ENCODE measurements at regions not wholly inside any gene's neighbourhood (a gene's known extent, or its start where the extent isn't known, plus 50 kb on each side); places are given as distances from the start of the nearest gene placed in this dataset.

GRCh38 chr6:145531822-145532221, 203.5 kb downstream of the EPM2A start:
- H3K36me3 ChIP-seq (ENCODE audit: insufficient read depth, low read length), result no peaks in the 10 kb centered on the region
- intact Hi-C loops (cut with DNase I, micrococcal nuclease), result no loop called here
- no peak overlapping the region for H3K27ac ChIP-seq (ENCODE audit: low read depth in 1 of 2, low read length in 2 of 2)
- no peaks in the 10 kb centered on the region for H3K4me1 ChIP-seq (ENCODE audit: insufficient read depth, low read length)
- no peaks in the 10 kb centered on the region for H3K9me3 ChIP-seq (ENCODE audit: control insufficient read depth in 1 of 2, insufficient read depth in 1 of 2, low read length in 2 of 2)
- H3K4me3 ChIP-seq (ENCODE audit: low read length), result no peak overlapping the region
- H3K27ac Mint-ChIP-seq, result no peak overlapping the region
- TF ChIP-seq CTCF (IDR thresholded peaks at IDR 0.05), result no peak
- DNase-seq (no peak), ATAC-seq (ENCODE audit: poor library complexity) (no peak)
- H3K36me3 Mint-ChIP-seq (ENCODE audit: low read depth), result no peaks in the 10 kb centered on the region
- CTCF ChIA-PET, result no interaction called here
- H3K4me3 Mint-ChIP-seq, result no peak overlapping the region
- H3K27me3 Mint-ChIP-seq, result peaks cover 4% of the 10 kb centered on the region
- no peaks in the 10 kb centered on the region for H3K4me1 Mint-ChIP-seq (ENCODE audit: low read depth)
- H3K27me3 ChIP-seq (ENCODE audit: control insufficient read depth in 1 of 2, insufficient read depth in 2 of 2, low read length in 2 of 2), result peaks cover 0 to 4% of the 10 kb centered on the region in 2 experiments
- POLR2A ChIA-PET, result no interaction called here
- no peaks in the 10 kb centered on the region for H3K9me3 Mint-ChIP-seq

GRCh38 chr6:145532361-145532760, 203.0 kb downstream of the EPM2A start:
- Histone ChIP-seq H3K9me3 (ENCODE audit: control insufficient read depth in 1 of 2, insufficient read depth in 1 of 2, low read length in 2 of 2) (no peaks in the 10 kb centered on the region), H3K4me1 (ENCODE audit: insufficient read depth, low read length) (no peaks in the 10 kb centered on the region), H3K36me3 (ENCODE audit: insufficient read depth, low read length) (no peaks in the 10 kb centered on the region), H3K27ac (ENCODE audit: low read depth in 1 of 2, low read length in 2 of 2) (no peak overlapping the region), H3K4me3 (ENCODE audit: low read length) (no peak overlapping the region), H3K27me3 (ENCODE audit: control insufficient read depth in 1 of 2, insufficient read depth in 2 of 2, low read length in 2 of 2) (peaks cover 0 to 4% of the 10 kb centered on the region in 2 experiments)
- no peak for ATAC-seq (ENCODE audit: poor library complexity)
- DNase-seq, result no peak
- intact Hi-C loops (cut with DNase I, micrococcal nuclease), result no loop called here
- Mint-ChIP-seq H3K36me3 (ENCODE audit: low read depth) (no peaks in the 10 kb centered on the region), H3K27me3 (peaks cover 4% of the 10 kb centered on the region), H3K4me1 (ENCODE audit: low read depth) (no peaks in the 10 kb centered on the region), H3K4me3 (no peak overlapping the region), H3K27ac (no peak overlapping the region), H3K9me3 (no peaks in the 10 kb centered on the region)
- CTCF ChIA-PET, result no interaction called here
- POLR2A ChIA-PET, result no interaction called here
- no peak for TF ChIP-seq CTCF (IDR thresholded peaks at IDR 0.05)

GRCh38 chr6:145534989-145535388, 200.3 kb downstream of the EPM2A start:
- no peaks in the 10 kb centered on the region for H3K36me3 Mint-ChIP-seq (ENCODE audit: low read depth)
- no peak for DNase-seq
- no peak for ATAC-seq (ENCODE audit: poor library complexity)
- H3K4me1 ChIP-seq (ENCODE audit: insufficient read depth, low read length), result no peaks in the 10 kb centered on the region
- H3K27me3 ChIP-seq (ENCODE audit: control insufficient read depth in 1 of 2, insufficient read depth in 2 of 2, low read length in 2 of 2), result peaks cover 0 to 4% of the 10 kb centered on the region in 2 experiments
- H3K36me3 ChIP-seq (ENCODE audit: insufficient read depth, low read length), result no peaks in the 10 kb centered on the region
- CTCF ChIA-PET, result no interaction called here
- H3K27ac ChIP-seq (ENCODE audit: low read depth in 1 of 2, low read length in 2 of 2), result no peak overlapping the region
- POLR2A ChIA-PET, result no interaction called here
- H3K27ac Mint-ChIP-seq, result no peak overlapping the region
- H3K27me3 Mint-ChIP-seq, result peaks cover 10% of the 10 kb centered on the region
- H3K4me1 Mint-ChIP-seq (ENCODE audit: low read depth), result no peaks in the 10 kb centered on the region
- intact Hi-C loops (cut with DNase I, micrococcal nuclease), result no loop called here
- no peaks in the 10 kb centered on the region for H3K9me3 Mint-ChIP-seq
- H3K9me3 ChIP-seq (ENCODE audit: control insufficient read depth in 1 of 2, insufficient read depth in 1 of 2, low read length in 2 of 2), result no peaks in the 10 kb centered on the region
- TF ChIP-seq CTCF (IDR thresholded peaks at IDR 0.05), result no peak
- H3K4me3 Mint-ChIP-seq, result no peak overlapping the region
- H3K4me3 ChIP-seq (ENCODE audit: low read length), result no peak overlapping the region

Measured in CD4-positive, alpha-beta T cell (primary cell).